CD4-positive, alpha-beta T cell treated with Interleukin-6 for 4 hours (primary cell): ENCODE measurements at regions not wholly inside any gene's neighbourhood (a gene's known extent, or its start where the extent isn't known, plus 50 kb on each side); places are given as distances from the start of the nearest gene placed in this dataset.

Experiments
- DNase-seq: peaks from one replicate; pipeline ENCODE4 v3.0.0-alpha.2; 2020; ENCODE audit warnings: mixed read lengths

GRCh38 chr2:7773362-7774360, 856.4 kb downstream of the RNF144A start:
- no peak for DNase-seq

GRCh38 chr2:7774481-7774880, 857.3 kb downstream of the RNF144A start:
- no peak for DNase-seq

- DNase-seq = no peak
Measured at GRCh38 chr2:7777668-7778067, 860.5 kb downstream of the RNF144A start.

DNA sequence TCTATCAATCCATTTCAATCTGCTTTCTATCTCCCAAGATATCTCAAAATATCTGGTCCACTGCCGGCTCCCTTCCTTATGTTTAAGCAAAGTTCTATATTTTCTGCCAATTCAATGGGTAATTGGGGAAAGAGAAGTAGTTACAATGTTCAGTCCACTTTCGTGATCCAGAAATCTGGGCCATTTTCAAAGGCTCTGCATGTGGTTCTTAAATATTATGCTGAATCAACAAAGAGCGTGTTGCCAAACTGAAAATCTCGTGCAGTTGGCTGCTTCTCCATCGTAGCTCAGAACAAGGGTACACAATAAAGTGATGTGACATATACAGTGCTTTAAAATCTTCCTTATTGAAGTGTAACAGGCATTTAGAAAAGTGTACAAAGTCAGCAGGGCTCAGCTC, 863.1 kb downstream of the RNF144A start:
- DNase-seq = no peak

GRCh38 chr2:7785700-7786099, 868.5 kb downstream of the RNF144A start:
- no peak for DNase-seq

DNA sequence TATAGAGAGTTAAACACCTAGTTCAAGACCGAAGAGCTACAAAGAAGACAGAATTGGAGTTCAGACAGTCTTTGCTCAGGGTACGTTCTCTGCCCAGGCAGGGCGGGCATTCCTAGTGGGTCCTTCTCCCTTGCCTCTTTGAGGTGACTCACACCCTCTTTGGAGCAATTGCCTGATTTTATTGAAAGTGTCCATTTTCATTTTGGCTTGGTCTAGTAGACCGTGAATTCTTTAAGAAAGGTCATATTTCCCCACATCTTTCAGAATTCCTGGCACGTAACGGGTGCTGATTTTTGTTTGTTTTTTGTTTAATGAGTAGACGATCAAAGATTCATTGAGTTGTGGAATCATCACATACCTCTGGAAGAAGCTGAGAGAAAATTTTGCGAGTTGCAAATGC, 871.5 kb downstream of the RNF144A start:
- no peak for DNase-seq

DNA sequence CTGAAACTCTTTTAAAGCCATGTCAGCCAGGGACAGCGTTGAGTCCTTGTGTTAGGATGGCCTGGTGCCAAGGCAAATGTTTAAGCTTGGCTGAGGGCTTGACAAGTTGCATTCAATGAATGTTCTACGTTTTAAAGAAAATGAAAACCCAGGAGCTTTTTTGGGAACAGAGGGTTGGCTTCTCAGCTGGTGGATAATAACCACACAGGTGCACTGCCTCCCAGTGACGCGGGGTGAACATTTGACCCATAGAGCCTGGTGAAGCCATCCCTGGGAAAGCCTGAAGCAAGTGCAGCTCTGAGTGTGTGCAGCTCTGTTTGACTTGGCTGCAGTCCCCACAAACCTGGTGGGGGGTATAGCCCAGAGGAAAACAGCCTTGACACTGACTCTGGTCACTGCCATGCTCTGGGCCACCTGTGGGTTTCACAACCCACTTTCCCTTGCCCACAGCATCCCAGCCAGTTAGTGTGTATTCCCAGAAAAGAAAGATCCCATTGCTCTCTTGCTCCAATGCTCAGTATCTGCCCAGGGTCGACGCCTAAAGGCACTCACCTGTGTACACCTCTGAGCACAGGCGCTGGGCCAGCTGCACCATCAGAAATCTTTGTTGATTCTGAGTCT, 874.9 kb downstream of the RNF144A start:
- no peak for DNase-seq

DNA sequence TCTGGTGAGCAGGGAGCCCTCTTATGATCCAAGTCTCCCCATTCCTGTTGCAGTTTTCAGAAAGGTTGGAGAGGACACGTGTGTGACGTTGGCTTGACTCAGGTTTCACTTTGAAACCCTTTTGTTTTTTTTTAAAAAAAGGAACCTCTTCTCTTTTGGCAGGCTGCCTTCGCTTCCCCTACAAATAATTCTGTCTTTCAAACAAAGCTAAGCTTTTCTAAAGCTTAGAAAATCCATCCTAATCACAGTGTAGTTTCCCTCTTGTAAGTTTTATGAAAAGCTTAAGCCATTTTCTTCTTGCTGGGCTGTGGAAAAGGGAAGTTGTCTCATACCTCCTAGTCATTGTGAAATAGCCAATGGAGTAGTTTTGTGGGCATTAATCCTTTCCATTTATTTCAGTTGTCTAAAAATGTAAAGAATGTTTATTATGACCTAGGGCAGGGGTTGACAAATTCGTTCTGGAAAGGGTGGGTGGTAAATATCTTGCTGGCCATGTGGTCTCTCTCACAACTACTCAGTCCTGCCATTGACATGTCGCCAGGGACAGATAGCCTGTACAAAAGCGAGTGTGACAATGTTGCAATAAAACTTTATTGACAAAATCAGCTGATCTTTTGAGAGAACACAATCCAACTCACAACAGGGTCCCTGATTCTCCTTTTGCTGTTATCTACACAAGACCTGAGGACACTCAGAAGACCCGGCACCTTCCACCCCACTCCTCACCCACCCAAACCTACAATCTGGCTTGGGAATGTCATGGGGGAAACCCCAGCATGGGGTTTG, 878.8 kb downstream of the RNF144A start:
- no peak for DNase-seq

- no peak for DNase-seq
Measured at GRCh38 chr2:7800031-7800430, 881.8 kb upstream of the ID2 start.

GRCh38 chr2:7801212-7801611, 880.6 kb upstream of the ID2 start:
- DNase-seq = no peak

DNA sequence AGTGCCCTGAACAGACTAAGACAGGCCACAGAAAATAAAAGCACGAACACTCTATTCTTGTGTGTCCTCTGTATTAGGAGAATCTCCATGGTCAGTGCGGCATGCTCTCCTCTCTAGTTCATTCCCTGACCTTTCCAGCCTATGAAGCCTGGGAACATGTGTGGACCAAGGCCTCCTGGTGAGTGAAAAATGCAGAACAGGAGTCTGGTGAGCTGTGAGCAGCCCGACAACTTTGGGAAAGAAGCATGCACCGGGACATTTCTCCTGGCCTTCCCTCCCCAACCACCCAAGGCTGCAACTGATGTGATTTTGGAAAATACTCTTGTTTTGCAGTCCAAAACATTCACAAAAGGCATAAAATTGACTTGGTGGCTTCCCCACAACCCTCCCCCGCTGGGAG, 878.3 kb upstream of the ID2 start:
- DNase-seq = no peak

- no peak for DNase-seq
Measured at GRCh38 chr2:7809640-7810039, 872.2 kb upstream of the ID2 start.

DNA sequence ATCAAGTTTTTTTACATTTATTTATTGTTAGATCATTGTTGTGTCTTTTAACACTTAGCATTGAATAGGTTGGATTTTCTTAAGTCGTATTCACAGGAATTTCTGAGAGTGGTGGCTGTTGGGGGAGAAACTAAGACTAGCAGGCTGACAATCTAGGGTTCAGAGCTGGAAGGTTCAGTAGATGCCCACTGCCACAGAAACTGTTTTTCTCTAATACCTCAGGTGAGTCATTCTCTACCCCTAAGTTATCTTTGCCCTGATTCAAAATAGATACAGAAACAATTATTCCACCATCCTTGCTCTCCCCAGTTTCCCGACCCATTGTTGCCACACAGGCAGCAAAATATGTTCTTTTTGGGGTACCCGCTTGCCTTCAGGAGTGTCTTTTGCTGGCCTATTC, 870.8 kb upstream of the ID2 start:
- no peak for DNase-seq

DNA sequence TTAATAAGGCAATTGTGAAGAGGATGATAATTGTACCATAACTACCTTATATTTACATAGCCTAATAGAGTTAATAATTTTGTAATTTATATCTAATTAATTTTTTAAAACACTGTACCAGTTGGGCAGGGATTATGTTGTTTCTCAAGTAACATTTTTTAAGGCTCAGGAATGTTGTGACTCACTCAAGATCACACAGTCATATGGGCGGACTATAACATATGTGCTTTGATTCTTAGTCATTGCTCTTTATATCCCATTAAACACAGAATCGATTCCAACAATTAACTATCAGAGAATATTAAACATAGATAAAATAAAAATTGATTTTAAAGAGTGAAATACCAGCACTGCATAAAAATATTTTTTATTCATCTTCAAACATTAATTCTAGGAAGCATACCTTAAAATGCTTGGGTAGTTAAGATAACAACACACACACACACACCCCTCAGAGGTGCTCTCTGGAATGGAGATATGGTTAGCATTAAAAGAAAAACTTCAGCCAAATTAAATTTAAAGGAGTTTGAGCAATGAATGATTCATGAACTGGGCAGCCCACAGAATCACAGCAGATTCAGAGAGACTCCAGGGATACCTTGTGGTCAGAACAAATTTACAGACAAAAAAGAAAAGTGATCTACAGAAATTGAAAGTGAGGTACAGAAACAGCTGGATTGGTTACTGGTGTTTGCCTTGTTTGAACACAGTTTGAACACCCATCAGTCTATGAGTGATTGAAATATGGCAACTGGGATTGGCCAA, 869.4 kb upstream of the ID2 start:
- no peak for DNase-seq

- DNase-seq = no peak
Measured at GRCh38 chr2:7813541-7814292, 868.1 kb upstream of the ID2 start.

GRCh38 chr2:7815726-7816125, 866.1 kb upstream of the ID2 start:
- DNase-seq = no peak

- no peak for DNase-seq
Measured at GRCh38 chr2:7816233-7816632, 865.6 kb upstream of the ID2 start.

- no peak for DNase-seq
Measured at GRCh38 chr2:7816944-7817343, 864.9 kb upstream of the ID2 start.

DNA sequence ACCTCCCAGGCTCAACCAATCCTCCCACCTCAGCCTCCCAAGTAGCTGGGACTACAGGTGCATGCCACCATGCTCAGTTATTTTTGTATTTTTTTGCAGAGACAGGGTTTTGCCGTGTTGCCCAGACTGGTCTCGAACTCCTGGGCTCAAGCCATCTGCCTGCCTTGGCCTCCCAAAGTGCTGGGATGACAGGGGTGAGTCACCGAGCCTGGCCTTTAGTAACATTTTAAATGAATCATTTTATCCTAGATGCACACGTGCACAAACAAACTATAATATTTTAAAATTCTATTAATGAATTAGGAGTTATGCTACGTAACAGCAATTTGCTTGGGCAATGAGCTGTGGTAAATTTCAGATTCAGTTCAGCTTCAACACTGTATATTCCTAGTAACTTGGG, 862.5 kb upstream of the ID2 start:
- no peak for DNase-seq

GRCh38 chr2:7819850-7820249, 862.0 kb upstream of the ID2 start:
- no peak for DNase-seq

GRCh38 chr2:7824211-7824610, 857.6 kb upstream of the ID2 start:
- DNase-seq = no peak
